Occipital lobe (tissue), 1 donor: ENCODE measurements at regions not wholly inside any gene's neighbourhood (a gene's known extent, or its start where the extent isn't known, plus 50 kb on each side); places are given as distances from the start of the nearest gene placed in this dataset.
"Not testable (repeated sequence)": the region's sequence is repeated elsewhere in the genome, so short reads cannot be mapped to it uniquely, and the experiment has no call there.

Source experiments
- DNase-seq: peaks from one replicate; lab custom pipeline; 2025; lab: John Stamatoyannopoulos, UW

- not testable (repeated sequence) for DNase-seq
Measured at GRCh38 chr20:26373066-26373465, 676.4 kb upstream of the ZNF337 start.

DNA sequence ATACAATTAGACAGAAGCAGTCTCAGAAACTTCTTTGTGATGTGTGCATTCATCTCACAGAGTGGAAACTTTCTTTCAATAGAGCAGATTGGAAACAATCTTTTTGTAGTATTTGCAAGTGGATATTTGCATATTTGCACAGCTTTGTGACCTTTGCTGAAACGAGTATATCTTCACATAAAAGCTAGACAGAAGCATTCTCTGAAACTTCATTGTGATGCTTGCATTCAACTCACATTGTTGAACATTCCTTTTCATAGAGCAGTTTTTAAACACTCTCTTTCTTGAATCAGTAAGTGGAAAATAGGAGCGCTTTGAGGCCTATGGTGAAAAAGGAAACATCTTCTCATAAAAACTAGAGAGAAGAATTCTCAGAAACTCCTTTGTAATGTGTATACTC, 657.9 kb upstream of the ZNF337 start:
- no peak for DNase-seq

GRCh38 chr20:26347396-26347795, 650.7 kb upstream of the ZNF337 start:
- no peak for DNase-seq

- not testable (repeated sequence) for DNase-seq
Measured at GRCh38 chr20:26340460-26341065, 643.9 kb upstream of the ZNF337 start.

GRCh38 chr20:26324177-26324576, 627.5 kb upstream of the ZNF337 start:
- no peak for DNase-seq

GRCh38 chr20:26315054-26315453, 618.4 kb upstream of the ZNF337 start:
- no peak for DNase-seq

DNA sequence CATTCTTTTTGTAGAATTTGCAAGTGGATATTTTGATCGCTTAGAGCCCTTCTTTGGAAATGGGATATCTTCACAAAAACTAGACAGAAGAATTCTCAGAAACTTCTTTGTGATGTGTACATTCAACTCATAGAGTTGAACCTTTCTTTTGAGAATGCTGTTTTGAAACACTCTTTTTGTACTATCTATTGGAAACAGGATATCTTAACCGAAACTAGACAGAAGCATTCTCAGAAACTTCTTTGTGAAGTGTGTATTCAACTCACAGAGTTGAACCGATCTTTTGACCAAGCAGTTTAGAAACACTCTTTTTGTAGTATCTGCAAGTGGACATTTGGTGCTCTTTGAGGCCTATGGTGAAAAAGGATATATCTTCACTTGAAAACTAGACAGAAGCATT, 613.1 kb upstream of the ZNF337 start:
- not testable (repeated sequence) for DNase-seq

GRCh38 chr20:26308961-26309360, 612.3 kb upstream of the ZNF337 start:
- no peak for DNase-seq

- DNase-seq, result no peak
Measured at GRCh38 chr20:26295006-26295405, 598.4 kb upstream of the ZNF337 start.

- DNase-seq, result not testable (repeated sequence)
Measured at GRCh38 chr20:26288379-26289061, 591.9 kb upstream of the ZNF337 start.

- no peak for DNase-seq
Measured at GRCh38 chr20:26279238-26279637, 582.6 kb upstream of the ZNF337 start.

DNA sequence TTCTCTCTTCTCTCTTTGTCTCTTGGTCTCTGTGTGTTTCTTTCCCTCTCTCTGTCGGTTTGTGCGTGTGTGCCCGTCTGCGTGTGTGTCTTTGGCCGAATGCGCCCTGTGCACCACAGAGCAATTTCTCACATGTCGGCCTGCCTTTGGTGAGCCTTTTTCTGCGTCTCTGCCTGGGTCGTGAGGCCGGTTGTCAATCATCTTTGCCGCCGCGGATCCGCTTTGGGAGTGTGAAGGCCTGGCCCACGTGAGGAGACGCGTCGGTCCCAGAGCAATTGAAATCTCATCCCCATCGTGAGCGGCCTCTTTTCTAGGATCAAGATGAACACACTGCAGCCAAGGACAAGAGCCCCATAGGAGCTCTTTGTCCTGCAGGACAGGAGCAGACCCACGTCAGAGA, 580.7 kb upstream of the ZNF337 start:
- DNase-seq, result no peak

DNA sequence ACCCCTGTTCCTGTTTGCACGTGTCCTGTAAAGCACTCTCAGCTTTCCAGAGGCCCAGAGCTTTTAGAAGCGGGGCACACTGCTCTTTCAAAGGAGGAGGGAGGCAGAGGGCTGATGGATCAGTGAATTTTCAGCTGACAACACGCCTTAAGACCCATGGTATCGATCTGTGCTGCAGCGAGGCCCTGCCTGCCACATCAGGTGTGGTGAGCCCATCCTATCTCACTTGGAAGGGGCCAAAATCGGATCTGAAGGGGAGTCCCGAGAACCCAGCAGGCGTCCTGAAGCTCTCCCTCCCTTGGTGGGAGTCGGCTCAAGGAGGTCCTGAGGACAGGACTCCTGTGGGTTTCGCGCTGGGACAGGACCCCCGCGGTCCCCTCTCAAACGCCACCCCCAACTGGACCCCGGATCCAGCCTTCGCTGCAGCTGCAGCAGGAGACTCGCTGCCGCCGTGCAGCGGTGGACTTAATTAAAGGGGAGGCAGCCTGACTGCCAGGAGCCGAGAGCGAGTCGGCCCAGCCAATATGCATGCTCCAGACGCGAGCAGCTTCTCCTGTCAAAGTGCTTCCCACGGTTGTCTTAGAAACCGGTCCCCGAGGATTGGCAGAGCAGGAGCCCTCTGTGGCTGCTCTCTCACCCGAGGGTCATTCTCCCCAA, 580.0 kb upstream of the ZNF337 start:
- DNase-seq, result no peak

DNA sequence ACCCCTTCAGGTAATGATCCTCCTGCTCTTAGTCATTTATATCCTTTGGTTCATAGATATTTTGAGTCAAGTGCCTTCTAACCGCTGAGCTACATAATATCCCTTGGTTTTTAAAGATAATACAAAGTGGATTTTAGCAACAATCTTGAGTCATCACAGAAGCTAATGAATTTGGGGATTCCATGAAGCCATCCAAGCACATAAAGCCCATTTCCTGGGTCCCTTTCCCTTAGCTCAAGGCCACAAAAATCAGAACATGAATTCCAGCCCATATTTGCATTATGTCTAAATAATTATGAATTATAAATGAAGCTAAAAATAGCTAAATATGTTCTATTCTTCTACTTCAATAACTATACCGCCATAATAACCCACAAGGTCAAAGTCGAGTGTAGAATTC, 572.1 kb upstream of the ZNF337 start:
- not testable (repeated sequence) for DNase-seq

- not testable (repeated sequence) for DNase-seq
Measured at GRCh38 chr20:26260925-26261324, 564.3 kb upstream of the ZNF337 start.

- not testable (repeated sequence) for DNase-seq
Measured at GRCh38 chr20:26252311-26252975, 555.8 kb upstream of the ZNF337 start.

DNA sequence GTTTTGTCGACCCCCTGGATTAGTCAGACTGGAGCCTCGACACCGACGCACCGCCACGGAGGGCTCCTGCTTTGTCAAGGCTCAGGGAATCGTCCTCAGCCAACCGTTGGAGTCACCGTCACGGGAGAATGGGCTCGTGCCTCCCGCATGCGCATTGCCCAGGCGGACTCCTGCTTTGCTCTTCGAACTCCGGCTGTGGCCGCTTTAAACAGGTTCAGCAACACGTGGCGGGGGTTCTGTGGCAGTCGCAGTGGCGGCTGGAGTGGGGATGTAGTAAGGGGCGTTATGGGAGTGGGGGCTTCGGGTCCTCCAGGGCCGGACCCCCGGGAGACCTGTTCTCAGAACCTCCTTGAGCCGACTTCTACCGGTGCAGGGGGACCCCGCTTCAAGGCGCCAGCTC, 554.7 kb upstream of the ZNF337 start:
- DNase-seq, result not testable (repeated sequence)

GRCh38 chr20:26250249-26251114, 553.8 kb upstream of the ZNF337 start:
- DNase-seq, result not testable (repeated sequence)

GRCh38 chr20:26243731-26244130, 547.1 kb upstream of the ZNF337 start:
- no peak for DNase-seq

DNA sequence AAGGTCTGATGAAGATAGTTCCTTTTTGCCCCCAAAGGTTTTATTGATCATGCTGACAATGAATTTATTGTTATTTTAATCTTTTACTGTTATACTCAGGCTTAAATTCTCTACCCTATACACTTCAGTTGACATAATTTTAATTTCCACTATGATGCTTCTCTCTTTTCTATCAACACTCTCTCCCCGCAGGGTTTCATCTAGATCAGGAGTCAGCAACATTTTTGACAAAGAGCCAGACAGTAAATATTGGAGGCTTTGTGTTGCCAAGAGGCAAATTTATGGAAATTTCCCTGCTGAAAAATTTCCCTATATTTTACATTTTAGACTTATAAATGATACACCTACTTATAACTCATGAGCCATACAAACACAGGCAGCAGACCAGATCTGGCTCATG, 524.0 kb upstream of the ZNF337 start:
- not testable (repeated sequence) for DNase-seq

- not testable (repeated sequence) for DNase-seq
Measured at GRCh38 chr20:26219546-26219945, 522.9 kb upstream of the ZNF337 start.
